SU-DHL-6 (cell line): ENCODE measurements at regions not wholly inside any gene's neighbourhood (a gene's known extent, or its start where the extent isn't known, plus 50 kb on each side); places are given as distances from the start of the nearest gene placed in this dataset.

Experiments
- H2AFZ ChIP-seq: fragments of 200-600 bp; sonication (generic); 2 replicates; pipeline ENCODE4 v1.6.1; 2014; ENCODE audit warnings: low read depth, mild to moderate bottlenecking, moderate library complexity, mixed read lengths, antibody characterized with exemption, low read length; ENCODE audit not compliant: severe bottlenecking
- H3F3A ChIP-seq: fragments of 200-600 bp; shearing (Covaris generic); 2 replicates; pipeline ENCODE4 v1.6.0; 2016; ENCODE audit warnings: antibody characterized with exemption, mild to moderate bottlenecking; ENCODE audit not compliant: insufficient read depth
- H3K27ac ChIP-seq: fragments of 200-600 bp; sonication (generic); 2 replicates; pipeline ENCODE4 v1.5.1; 2016; ENCODE audit warnings: low read depth, mild to moderate bottlenecking, low read length, moderate library complexity, mixed read lengths
- H3K27me3 ChIP-seq: fragments of 200-600 bp; sonication (generic), shearing (Covaris generic); 2 replicates; pipeline ENCODE4 v1.6.0; 2014; ENCODE audit warnings: mild to moderate bottlenecking, low read length
- H3K36me3 ChIP-seq: fragments of 200-600 bp; sonication (generic); 2 replicates; pipeline ENCODE4 v1.6.1; 2014; ENCODE audit warnings: mild to moderate bottlenecking, low read length, mixed read lengths
- H3K4me2 ChIP-seq: fragments of 300-600, 200-600 bp; shearing (Covaris generic), sonication (generic); 2 replicates; pipeline ENCODE4 v1.6.0; 2014; ENCODE audit warnings: low read length, low read depth, mild to moderate bottlenecking; ENCODE audit not compliant: poor library complexity, severe bottlenecking
- H3K4me3 ChIP-seq: fragments of 200-600 bp; sonication (generic); 2 replicates; pipeline ENCODE4 v1.5.1; 2014; ENCODE audit warnings: antibody characterized with exemption, low read length, mild to moderate bottlenecking, mixed read lengths; ENCODE audit not compliant: insufficient read depth, poor library complexity, severe bottlenecking
- H3K79me2 ChIP-seq: fragments of 200-600 bp; sonication (generic); 2 replicates; pipeline ENCODE4 v1.6.1; 2014; ENCODE audit warnings: mild to moderate bottlenecking, low read length, moderate library complexity; ENCODE audit not compliant: insufficient read depth
- H3K9ac ChIP-seq: fragments of 200-600 bp; sonication (generic); 2 replicates; pipeline ENCODE4 v1.7.0; 2014; ENCODE audit warnings: mild to moderate bottlenecking, low read length
- H3K9me2 ChIP-seq: fragments of 200-600 bp; sonication (generic); replicated peaks from 2 replicates; pipeline ENCODE4 v1.6.1; 2014; ENCODE audit warnings: low read length; ENCODE audit not compliant: insufficient read depth
- H3K9me3 ChIP-seq: fragments of 200-600 bp; sonication (generic); 2 replicates; pipeline ENCODE4 v1.6.1; 2014; ENCODE audit warnings: low read length, mixed read lengths; ENCODE audit not compliant: insufficient read depth
- H4K20me1 ChIP-seq: fragments of 200-600 bp; sonication (generic); 2 replicates; pipeline ENCODE4 v1.6.1; 2014; ENCODE audit warnings: low read depth, mild to moderate bottlenecking, antibody characterized with exemption, low read length, moderate library complexity, mixed read lengths
- EZH2phosphoT487 ChIP-seq: fragments of 200-600 bp; sonication (generic), shearing (Covaris generic); conservative IDR thresholded peaks from 2 replicates; pipeline ENCODE4 v1.6.1; 2018; ENCODE audit warnings: mild to moderate bottlenecking, antibody characterized with exemption, low read length, moderate library complexity, mixed read lengths
- TF ChIP-seq, protein P1 (sequence below): fragments of 200-600 bp; sonication (generic); IDR thresholded peaks from one replicate; pipeline ENCODE4 v1.5.1; 2017; ENCODE audit warnings: antibody characterized with exemption, mild to moderate bottlenecking, low read length, moderate library complexity; ENCODE audit not compliant: insufficient read depth, poor library complexity, severe bottlenecking

GRCh38 chr10:27360581-27361172 lies 120.1 kb upstream of the ACBD5 start:
- H3F3A ChIP-seq = peaks cover 3% of the 10 kb centered on the region; the same call in 1 of the 2 replicates
- no peak overlapping the region for H3K9ac ChIP-seq
- H3K36me3 ChIP-seq = no peaks in the 10 kb centered on the region
- H3K4me3 ChIP-seq = no peak overlapping the region
- no peaks in the 10 kb centered on the region for H4K20me1 ChIP-seq
- H2AFZ ChIP-seq = no peak overlapping the region
- peak overlapping the region; percentile 33 for H3K4me2 ChIP-seq
- TF ChIP-seq, protein P1, sequence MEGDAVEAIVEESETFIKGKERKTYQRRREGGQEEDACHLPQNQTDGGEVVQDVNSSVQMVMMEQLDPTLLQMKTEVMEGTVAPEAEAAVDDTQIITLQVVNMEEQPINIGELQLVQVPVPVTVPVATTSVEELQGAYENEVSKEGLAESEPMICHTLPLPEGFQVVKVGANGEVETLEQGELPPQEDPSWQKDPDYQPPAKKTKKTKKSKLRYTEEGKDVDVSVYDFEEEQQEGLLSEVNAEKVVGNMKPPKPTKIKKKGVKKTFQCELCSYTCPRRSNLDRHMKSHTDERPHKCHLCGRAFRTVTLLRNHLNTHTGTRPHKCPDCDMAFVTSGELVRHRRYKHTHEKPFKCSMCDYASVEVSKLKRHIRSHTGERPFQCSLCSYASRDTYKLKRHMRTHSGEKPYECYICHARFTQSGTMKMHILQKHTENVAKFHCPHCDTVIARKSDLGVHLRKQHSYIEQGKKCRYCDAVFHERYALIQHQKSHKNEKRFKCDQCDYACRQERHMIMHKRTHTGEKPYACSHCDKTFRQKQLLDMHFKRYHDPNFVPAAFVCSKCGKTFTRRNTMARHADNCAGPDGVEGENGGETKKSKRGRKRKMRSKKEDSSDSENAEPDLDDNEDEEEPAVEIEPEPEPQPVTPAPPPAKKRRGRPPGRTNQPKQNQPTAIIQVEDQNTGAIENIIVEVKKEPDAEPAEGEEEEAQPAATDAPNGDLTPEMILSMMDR = peak; percentile 96
- no peak for TF ChIP-seq EZH2phosphoT487
- no peaks in the 10 kb centered on the region for H3K79me2 ChIP-seq
- no peak overlapping the region for H3K27ac ChIP-seq
- no peaks in the 10 kb centered on the region for H3K9me2 ChIP-seq
- H3K9me3 ChIP-seq = no peaks in the 10 kb centered on the region
- H3K27me3 ChIP-seq = no peaks in the 10 kb centered on the region

DNA sequence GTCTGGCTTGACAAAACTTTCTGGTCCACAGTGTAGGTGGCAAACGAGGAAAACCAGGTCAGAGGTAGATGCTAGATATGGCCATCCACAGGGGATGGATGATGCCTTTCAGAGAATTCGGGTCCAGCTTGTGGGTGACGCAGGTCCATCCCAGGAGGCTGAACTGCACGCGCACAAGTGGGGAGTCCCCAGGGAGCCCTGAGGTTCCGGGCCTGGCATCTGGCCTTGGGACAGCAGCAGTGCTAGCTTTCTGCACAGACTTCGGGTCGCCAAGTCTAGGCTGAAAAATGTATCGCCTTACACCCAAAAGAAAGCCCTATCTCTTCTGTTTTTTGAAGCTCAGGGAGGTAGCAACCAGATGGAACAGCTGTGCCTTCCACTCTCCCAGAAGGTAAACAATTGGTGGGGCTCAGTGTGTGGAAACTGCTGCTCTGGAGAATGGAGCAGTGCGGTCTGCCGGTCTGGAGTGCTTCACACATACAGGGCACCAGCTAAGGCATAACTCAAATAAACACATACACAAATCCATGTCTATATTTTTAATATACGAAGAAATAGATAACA lies 119.3 kb upstream of the ACBD5 start:
- Histone ChIP-seq H3K36me3 (no peaks in the 10 kb centered on the region), H3K9ac (no peak overlapping the region), H3K9me2 (no peaks in the 10 kb centered on the region), H3K4me2 (peak overlapping the region; percentile 33), H4K20me1 (no peaks in the 10 kb centered on the region), H3K9me3 (no peaks in the 10 kb centered on the region), H3K27me3 (no peaks in the 10 kb centered on the region), H3F3A (peaks cover 3% of the 10 kb centered on the region; the same call in 1 of the 2 replicates), H3K79me2 (no peaks in the 10 kb centered on the region), H3K4me3 (no peak overlapping the region), H2AFZ (peak overlapping the region; percentile 86), H3K27ac (peak overlapping the region; percentile 26)
- TF ChIP-seq EZH2phosphoT487 = no peak
- TF ChIP-seq, protein P1 = no peak

DNA sequence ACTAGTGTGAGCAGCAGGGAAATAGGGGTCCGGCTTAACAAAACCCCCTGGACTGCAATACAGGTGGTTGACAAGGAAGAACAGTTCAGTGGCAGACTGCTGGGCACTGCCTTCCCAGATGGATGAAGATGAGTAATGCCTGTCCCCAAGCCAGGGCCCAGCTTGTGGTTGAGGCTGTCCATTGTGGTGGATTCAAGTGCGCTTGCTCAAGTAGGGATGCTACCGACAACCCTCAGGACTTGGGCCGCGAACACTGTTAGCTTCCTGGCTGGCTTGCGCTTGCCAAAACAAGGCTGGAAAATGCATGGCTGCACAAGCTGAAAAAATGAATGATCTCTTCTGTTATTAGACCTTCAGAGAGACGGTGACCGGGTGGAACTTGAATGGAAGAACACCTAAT lies 116.1 kb upstream of the ACBD5 start:
- H2AFZ ChIP-seq = no peak overlapping the region

More for the DNA sequence above, 116.1 kb upstream of the ACBD5 start:
- Histone ChIP-seq H3K4me2 (no peak overlapping the region), H3K9me2 (no peaks in the 10 kb centered on the region), H3F3A (peaks cover 3% of the 10 kb centered on the region; the same call in 1 of the 2 replicates), H3K27me3 (no peaks in the 10 kb centered on the region), H3K36me3 (no peaks in the 10 kb centered on the region), H4K20me1 (no peaks in the 10 kb centered on the region), H3K4me3 (no peak overlapping the region), H3K9me3 (no peaks in the 10 kb centered on the region), H3K79me2 (no peaks in the 10 kb centered on the region), H3K9ac (no peak overlapping the region), H3K27ac (no peak overlapping the region)
- TF ChIP-seq, protein P1 = no peak
- TF ChIP-seq EZH2phosphoT487 = no peak
